ENCODE measurements at regions not wholly inside any gene's neighbourhood (a gene's known extent, or its start where the extent isn't known, plus 50 kb on each side); places are given as distances from the start of the nearest gene placed in this dataset.

DNA sequence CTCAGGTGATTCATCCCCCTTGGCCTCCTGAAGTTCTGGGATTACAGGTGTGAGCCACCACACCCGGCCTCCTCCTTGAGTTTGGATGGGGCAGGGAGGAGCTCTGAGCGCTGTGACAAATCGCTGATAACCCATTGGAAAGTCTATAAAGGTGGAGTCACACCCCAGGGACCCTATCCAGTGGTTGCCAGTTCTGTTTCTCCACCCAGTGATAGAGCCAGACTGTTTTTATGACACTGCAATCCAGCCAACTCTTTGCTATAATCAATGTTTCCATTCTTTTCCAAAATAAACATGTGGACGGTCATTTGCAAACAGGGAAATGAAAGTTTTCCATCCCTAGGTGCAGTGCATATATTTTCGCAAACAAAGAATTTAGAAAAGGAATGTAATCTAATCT lies 142.0 kb upstream of the PELI2 start:
- TF ChIP-seq, protein P1, sequence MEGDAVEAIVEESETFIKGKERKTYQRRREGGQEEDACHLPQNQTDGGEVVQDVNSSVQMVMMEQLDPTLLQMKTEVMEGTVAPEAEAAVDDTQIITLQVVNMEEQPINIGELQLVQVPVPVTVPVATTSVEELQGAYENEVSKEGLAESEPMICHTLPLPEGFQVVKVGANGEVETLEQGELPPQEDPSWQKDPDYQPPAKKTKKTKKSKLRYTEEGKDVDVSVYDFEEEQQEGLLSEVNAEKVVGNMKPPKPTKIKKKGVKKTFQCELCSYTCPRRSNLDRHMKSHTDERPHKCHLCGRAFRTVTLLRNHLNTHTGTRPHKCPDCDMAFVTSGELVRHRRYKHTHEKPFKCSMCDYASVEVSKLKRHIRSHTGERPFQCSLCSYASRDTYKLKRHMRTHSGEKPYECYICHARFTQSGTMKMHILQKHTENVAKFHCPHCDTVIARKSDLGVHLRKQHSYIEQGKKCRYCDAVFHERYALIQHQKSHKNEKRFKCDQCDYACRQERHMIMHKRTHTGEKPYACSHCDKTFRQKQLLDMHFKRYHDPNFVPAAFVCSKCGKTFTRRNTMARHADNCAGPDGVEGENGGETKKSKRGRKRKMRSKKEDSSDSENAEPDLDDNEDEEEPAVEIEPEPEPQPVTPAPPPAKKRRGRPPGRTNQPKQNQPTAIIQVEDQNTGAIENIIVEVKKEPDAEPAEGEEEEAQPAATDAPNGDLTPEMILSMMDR (conservative IDR thresholded peaks at IDR 0.05 in 1 of 2, IDR thresholded peaks at IDR 0.05 in 1 of 2; ENCODE audit: low read depth in 1 of 2, low read length in 2 of 2): no peak
- no peak for TF ChIP-seq EZH2 (IDR thresholded peaks at IDR 0.05; ENCODE audit: low read length, missing control alignments)
